ENCODE measurements at regions not wholly inside any gene's neighbourhood (a gene's known extent, or its start where the extent isn't known, plus 50 kb on each side); places are given as distances from the start of the nearest gene placed in this dataset.

DNA sequence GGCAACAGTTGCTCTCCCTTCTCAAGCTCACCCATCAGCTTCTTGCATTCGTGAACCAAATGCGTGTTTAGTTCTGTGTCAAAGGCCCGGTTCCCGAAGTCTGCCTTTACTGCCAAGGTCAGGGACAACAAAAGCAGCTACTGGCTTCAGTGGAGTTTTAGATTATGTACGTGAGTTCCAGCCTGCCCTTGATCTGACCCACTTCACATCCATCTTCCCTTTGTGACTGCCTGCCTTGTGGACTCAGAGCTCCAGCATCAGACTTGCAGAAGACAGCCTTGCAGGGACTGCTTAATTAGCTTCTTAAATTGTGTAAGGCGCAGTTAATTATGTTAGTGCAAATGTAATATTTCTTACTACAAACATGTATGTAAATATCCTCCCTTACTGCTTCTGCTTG lies 774.7 kb upstream of the EDIL3 start:
- no peak for DNase-seq (ENCODE audit: low read depth, low spot score)
- TF ChIP-seq TCF7L2 (IDR thresholded peaks at IDR 0.05; ENCODE audit: low read depth, low read length) (no peak), SIN3A (IDR thresholded peaks at IDR 0.05; ENCODE audit: borderline replicate concordance, insufficient read depth, low read depth, low read length) (no peak), POLR2AphosphoS5 (IDR thresholded peaks at IDR 0.05; ENCODE audit: low read depth, low read length) (no peak)
- TF ChIP-seq, protein P1, sequence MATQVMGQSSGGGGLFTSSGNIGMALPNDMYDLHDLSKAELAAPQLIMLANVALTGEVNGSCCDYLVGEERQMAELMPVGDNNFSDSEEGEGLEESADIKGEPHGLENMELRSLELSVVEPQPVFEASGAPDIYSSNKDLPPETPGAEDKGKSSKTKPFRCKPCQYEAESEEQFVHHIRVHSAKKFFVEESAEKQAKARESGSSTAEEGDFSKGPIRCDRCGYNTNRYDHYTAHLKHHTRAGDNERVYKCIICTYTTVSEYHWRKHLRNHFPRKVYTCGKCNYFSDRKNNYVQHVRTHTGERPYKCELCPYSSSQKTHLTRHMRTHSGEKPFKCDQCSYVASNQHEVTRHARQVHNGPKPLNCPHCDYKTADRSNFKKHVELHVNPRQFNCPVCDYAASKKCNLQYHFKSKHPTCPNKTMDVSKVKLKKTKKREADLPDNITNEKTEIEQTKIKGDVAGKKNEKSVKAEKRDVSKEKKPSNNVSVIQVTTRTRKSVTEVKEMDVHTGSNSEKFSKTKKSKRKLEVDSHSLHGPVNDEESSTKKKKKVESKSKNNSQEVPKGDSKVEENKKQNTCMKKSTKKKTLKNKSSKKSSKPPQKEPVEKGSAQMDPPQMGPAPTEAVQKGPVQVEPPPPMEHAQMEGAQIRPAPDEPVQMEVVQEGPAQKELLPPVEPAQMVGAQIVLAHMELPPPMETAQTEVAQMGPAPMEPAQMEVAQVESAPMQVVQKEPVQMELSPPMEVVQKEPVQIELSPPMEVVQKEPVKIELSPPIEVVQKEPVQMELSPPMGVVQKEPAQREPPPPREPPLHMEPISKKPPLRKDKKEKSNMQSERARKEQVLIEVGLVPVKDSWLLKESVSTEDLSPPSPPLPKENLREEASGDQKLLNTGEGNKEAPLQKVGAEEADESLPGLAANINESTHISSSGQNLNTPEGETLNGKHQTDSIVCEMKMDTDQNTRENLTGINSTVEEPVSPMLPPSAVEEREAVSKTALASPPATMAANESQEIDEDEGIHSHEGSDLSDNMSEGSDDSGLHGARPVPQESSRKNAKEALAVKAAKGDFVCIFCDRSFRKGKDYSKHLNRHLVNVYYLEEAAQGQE (IDR thresholded peaks at IDR 0.05; ENCODE audit: insufficient read depth in 1 of 2, low read depth in 2 of 2, low read length in 1 of 2): no peak
- TF ChIP-seq, protein P2, sequence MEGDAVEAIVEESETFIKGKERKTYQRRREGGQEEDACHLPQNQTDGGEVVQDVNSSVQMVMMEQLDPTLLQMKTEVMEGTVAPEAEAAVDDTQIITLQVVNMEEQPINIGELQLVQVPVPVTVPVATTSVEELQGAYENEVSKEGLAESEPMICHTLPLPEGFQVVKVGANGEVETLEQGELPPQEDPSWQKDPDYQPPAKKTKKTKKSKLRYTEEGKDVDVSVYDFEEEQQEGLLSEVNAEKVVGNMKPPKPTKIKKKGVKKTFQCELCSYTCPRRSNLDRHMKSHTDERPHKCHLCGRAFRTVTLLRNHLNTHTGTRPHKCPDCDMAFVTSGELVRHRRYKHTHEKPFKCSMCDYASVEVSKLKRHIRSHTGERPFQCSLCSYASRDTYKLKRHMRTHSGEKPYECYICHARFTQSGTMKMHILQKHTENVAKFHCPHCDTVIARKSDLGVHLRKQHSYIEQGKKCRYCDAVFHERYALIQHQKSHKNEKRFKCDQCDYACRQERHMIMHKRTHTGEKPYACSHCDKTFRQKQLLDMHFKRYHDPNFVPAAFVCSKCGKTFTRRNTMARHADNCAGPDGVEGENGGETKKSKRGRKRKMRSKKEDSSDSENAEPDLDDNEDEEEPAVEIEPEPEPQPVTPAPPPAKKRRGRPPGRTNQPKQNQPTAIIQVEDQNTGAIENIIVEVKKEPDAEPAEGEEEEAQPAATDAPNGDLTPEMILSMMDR (IDR thresholded peaks at IDR 0.05): no peak
- Histone ChIP-seq H3K9me3 (ENCODE audit: control insufficient read depth, insufficient read depth, low read depth, low read length) (no peaks in the 10 kb centered on the region), H3K4me3 (ENCODE audit: low read depth in 2 of 2, low read length in 2 of 2) (no peak overlapping the region), H3K27me3 (ENCODE audit: control insufficient read depth, insufficient read depth, low read length) (no peaks in the 10 kb centered on the region), H3K27ac (ENCODE audit: low read length) (no peak overlapping the region), H3K4me1 (ENCODE audit: control insufficient read depth, insufficient read depth, low read length) (no peaks in the 10 kb centered on the region), H3K36me3 (ENCODE audit: control insufficient read depth, insufficient read depth, low read length) (no peaks in the 10 kb centered on the region)
- POLR2A ChIA-PET: no interaction called here
- BruUV-seq (replicated peaks): no TSS peak
- ATAC-seq: no peak
- intact Hi-C loops (cut with micrococcal nuclease; ENCODE audit: unreplicated experiment): no loop called here
- in situ Hi-C loops (cut with HindIII; ENCODE audit: low pct_unique_long_range_greater_than_20kb, low sequenced_read_pairs): no loop called here
- CTCF ChIA-PET: no interaction called here

DNA sequence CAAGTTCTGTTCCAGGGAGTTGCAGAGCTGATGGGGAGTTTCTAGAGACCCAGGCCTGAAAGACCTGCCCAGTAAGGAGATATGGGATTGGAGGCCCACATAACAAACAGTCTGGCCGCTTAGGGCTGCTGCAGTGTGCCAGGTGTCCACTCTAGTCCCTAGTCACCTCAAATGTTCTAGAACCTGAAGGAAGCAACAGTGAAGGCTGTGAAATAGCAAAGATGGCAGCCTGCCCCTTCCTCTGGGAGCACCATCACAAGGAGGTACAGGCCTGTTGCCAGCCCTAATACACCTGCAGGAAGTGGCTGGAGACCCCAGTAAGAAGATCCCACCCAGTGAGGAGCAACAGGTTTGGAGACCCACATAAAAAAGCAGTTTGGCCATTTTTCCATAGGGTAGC lies 783.8 kb upstream of the EDIL3 start:
- ChIA-PET CTCF (no interaction called here), POLR2A (no interaction called here)
- Histone ChIP-seq H3K4me3 (ENCODE audit: low read depth in 2 of 2, low read length in 2 of 2) (no peak overlapping the region), H3K27ac (ENCODE audit: low read length) (no peak overlapping the region), H3K4me1 (ENCODE audit: control insufficient read depth, insufficient read depth, low read length) (no peaks in the 10 kb centered on the region), H3K36me3 (ENCODE audit: control insufficient read depth, insufficient read depth, low read length) (no peaks in the 10 kb centered on the region), H3K9me3 (ENCODE audit: control insufficient read depth, insufficient read depth, low read depth, low read length) (no peaks in the 10 kb centered on the region), H3K27me3 (ENCODE audit: control insufficient read depth, insufficient read depth, low read length) (no peaks in the 10 kb centered on the region)
- intact Hi-C loops (cut with micrococcal nuclease; ENCODE audit: unreplicated experiment) (no loop called here), in situ Hi-C loops (cut with HindIII; ENCODE audit: low pct_unique_long_range_greater_than_20kb, low sequenced_read_pairs) (no loop called here)
- DNase-seq (ENCODE audit: low read depth, low spot score): no peak
- no peak for ATAC-seq
- TF ChIP-seq POLR2AphosphoS5 (IDR thresholded peaks at IDR 0.05; ENCODE audit: low read depth, low read length) (no peak), SIN3A (IDR thresholded peaks at IDR 0.05; ENCODE audit: borderline replicate concordance, insufficient read depth, low read depth, low read length) (no peak), TCF7L2 (IDR thresholded peaks at IDR 0.05; ENCODE audit: low read depth, low read length) (no peak)
- TF ChIP-seq, protein P2 (IDR thresholded peaks at IDR 0.05): no peak
- TF ChIP-seq, protein P1 (IDR thresholded peaks at IDR 0.05; ENCODE audit: insufficient read depth in 1 of 2, low read depth in 2 of 2, low read length in 1 of 2): no peak
- no TSS peak for BruUV-seq (replicated peaks)

Measured in Panc1 (cell line).